NCI-H128 (cell line): ENCODE measurements at regions not wholly inside any gene's neighbourhood (a gene's known extent, or its start where the extent isn't known, plus 50 kb on each side); places are given as distances from the start of the nearest gene placed in this dataset.

ENCODE experiments used
- DNase-seq: peaks from one replicate; lab custom pipeline; 2025; ENCODE audit not compliant: unreplicated experiment; lab: John Stamatoyannopoulos, UW

- DNase-seq, result no peak
Observed at GRCh38 chr2:71893646-71894045, 254.0 kb downstream of the CYP26B1 start.

GRCh38 chr2:71892896-71893295, 254.8 kb downstream of the CYP26B1 start:
- no peak for DNase-seq

GRCh38 chr2:71892423-71892730, 255.3 kb downstream of the CYP26B1 start:
- DNase-seq, result no peak

GRCh38 chr2:71891719-71892422, 255.8 kb downstream of the CYP26B1 start:
- no peak for DNase-seq

- no peak for DNase-seq
Observed at GRCh38 chr2:71891155-71891554, 256.5 kb downstream of the CYP26B1 start.

GRCh38 chr2:71889759-71890684, 257.6 kb downstream of the CYP26B1 start:
- no peak for DNase-seq

GRCh38 chr2:71888751-71889445, 258.8 kb downstream of the CYP26B1 start:
- no peak for DNase-seq

- no peak for DNase-seq
Observed at GRCh38 chr2:71887196-71887595, 260.5 kb downstream of the CYP26B1 start.

- DNase-seq, result no peak
Observed at GRCh38 chr2:71886241-71886640, 261.4 kb downstream of the CYP26B1 start.

GRCh38 chr2:71884303-71885042, 263.2 kb downstream of the CYP26B1 start:
- DNase-seq, result no peak

- no peak for DNase-seq
Observed at GRCh38 chr2:71882949-71883472, 264.7 kb downstream of the CYP26B1 start.

GRCh38 chr2:71882236-71882946, 265.3 kb downstream of the CYP26B1 start:
- no peak for DNase-seq

GRCh38 chr2:71880846-71881610, 266.6 kb downstream of the CYP26B1 start:
- DNase-seq, result no peak

- DNase-seq, result no peak
Observed at GRCh38 chr2:71880287-71880686, 267.4 kb downstream of the CYP26B1 start.

GRCh38 chr2:71879509-71880184, 268.0 kb downstream of the CYP26B1 start:
- no peak for DNase-seq

GRCh38 chr2:71878626-71879508, 268.8 kb downstream of the CYP26B1 start:
- no peak for DNase-seq

GRCh38 chr2:71877636-71878035, 270.0 kb downstream of the CYP26B1 start:
- DNase-seq, result no peak
